Embryonic facial prominence (tissue), 1 donor: ENCODE measurements at regions not wholly inside any gene's neighbourhood (a gene's known extent, or its start where the extent isn't known, plus 50 kb on each side); places are given as distances from the start of the nearest gene placed in this dataset.
"Not testable (repeated sequence)": the region's sequence is repeated elsewhere in the genome, so short reads cannot be mapped to it uniquely, and the experiment has no call there.

Source experiments
- DNase-seq: peaks from one replicate; pipeline ENCODE4 v3.0.0-alpha.2; 2016; ENCODE audit errors: extremely low spot score

GRCh38 chr6:14552891-14553290 lies 435.3 kb downstream of the CD83 start:
- no peak for DNase-seq

- DNase-seq: no peak
Observed at GRCh38 chr6:14553515-14553914, 435.9 kb downstream of the CD83 start.

GRCh38 chr6:14555804-14556203 lies 438.2 kb downstream of the CD83 start:
- no peak for DNase-seq

GRCh38 chr6:14559746-14560536 lies 442.4 kb downstream of the CD83 start:
- DNase-seq: no peak

- DNase-seq: not testable (repeated sequence)
Observed at GRCh38 chr6:14561563-14561962, 444.0 kb downstream of the CD83 start.

GRCh38 chr6:14567842-14568241 lies 450.3 kb downstream of the CD83 start:
- DNase-seq: no peak

GRCh38 chr6:14569394-14569793 lies 451.8 kb downstream of the CD83 start:
- no peak for DNase-seq

- not testable (repeated sequence) for DNase-seq
Observed at GRCh38 chr6:14569874-14570273, 452.3 kb downstream of the CD83 start.

- DNase-seq: no peak
Observed at GRCh38 chr6:14571001-14571400, 453.4 kb downstream of the CD83 start.

- DNase-seq: no peak
Observed at GRCh38 chr6:14571746-14572145, 454.2 kb downstream of the CD83 start.

- no peak for DNase-seq
Observed at GRCh38 chr6:14573267-14573666, 455.7 kb downstream of the CD83 start.

GRCh38 chr6:14573703-14574290 lies 456.2 kb downstream of the CD83 start:
- DNase-seq: no peak

GRCh38 chr6:14575961-14576360 lies 458.4 kb downstream of the CD83 start:
- DNase-seq: no peak

GRCh38 chr6:14578994-14579393 lies 461.4 kb downstream of the CD83 start:
- DNase-seq: no peak

- DNase-seq: no peak
Observed at GRCh38 chr6:14582749-14583148, 465.2 kb downstream of the CD83 start.

- DNase-seq: no peak
Observed at GRCh38 chr6:14583826-14584225, 466.3 kb downstream of the CD83 start.

- no peak for DNase-seq
Observed at GRCh38 chr6:14584450-14584849, 466.9 kb downstream of the CD83 start.

GRCh38 chr6:14585689-14586088 lies 468.1 kb downstream of the CD83 start:
- no peak for DNase-seq

- DNase-seq: no peak
Observed at GRCh38 chr6:14589175-14589574, 471.6 kb downstream of the CD83 start.

GRCh38 chr6:14590586-14590985 lies 473.0 kb downstream of the CD83 start:
- no peak for DNase-seq

GRCh38 chr6:14591998-14592397 lies 474.4 kb downstream of the CD83 start:
- no peak for DNase-seq

- no peak for DNase-seq
Observed at GRCh38 chr6:14593286-14593685, 475.7 kb downstream of the CD83 start.

GRCh38 chr6:14595751-14596150 lies 478.2 kb downstream of the CD83 start:
- DNase-seq: no peak

GRCh38 chr6:14596410-14596809 lies 478.8 kb downstream of the CD83 start:
- DNase-seq: no peak
